ENCODE measurements at regions not wholly inside any gene's neighbourhood (a gene's known extent, or its start where the extent isn't known, plus 50 kb on each side); places are given as distances from the start of the nearest gene placed in this dataset.

DNA sequence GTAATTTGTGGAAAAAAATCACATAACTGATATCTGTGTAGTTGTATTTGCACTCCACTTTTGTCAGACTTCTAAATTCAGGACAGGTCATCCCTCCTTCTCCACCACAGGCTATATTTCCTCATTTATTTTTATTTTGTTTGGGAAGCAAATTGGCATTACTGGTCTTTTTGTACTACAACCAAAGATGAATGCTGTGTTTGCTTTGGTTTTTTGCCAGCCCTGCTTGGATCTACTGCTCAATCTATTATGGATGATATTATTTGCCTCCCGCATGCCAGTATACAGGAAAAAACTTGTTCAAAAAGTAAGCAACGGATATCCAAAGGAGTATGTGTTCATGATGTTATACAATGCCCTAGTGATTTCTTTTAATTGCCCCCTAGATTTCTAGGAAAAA is 948.8 kb downstream of the TRHDE start:
- TF ChIP-seq, protein P1, sequence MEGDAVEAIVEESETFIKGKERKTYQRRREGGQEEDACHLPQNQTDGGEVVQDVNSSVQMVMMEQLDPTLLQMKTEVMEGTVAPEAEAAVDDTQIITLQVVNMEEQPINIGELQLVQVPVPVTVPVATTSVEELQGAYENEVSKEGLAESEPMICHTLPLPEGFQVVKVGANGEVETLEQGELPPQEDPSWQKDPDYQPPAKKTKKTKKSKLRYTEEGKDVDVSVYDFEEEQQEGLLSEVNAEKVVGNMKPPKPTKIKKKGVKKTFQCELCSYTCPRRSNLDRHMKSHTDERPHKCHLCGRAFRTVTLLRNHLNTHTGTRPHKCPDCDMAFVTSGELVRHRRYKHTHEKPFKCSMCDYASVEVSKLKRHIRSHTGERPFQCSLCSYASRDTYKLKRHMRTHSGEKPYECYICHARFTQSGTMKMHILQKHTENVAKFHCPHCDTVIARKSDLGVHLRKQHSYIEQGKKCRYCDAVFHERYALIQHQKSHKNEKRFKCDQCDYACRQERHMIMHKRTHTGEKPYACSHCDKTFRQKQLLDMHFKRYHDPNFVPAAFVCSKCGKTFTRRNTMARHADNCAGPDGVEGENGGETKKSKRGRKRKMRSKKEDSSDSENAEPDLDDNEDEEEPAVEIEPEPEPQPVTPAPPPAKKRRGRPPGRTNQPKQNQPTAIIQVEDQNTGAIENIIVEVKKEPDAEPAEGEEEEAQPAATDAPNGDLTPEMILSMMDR (IDR thresholded peaks at IDR 0.05; ENCODE audit: low read length): no peak
- TF ChIP-seq EZH2 (optimal IDR thresholded peaks at IDR 0.05; ENCODE audit: low read depth, low read length) (no peak), EZH2phosphoT487 (IDR thresholded peaks at IDR 0.05; ENCODE audit: low read length) (no peak)

Data from MM.1S (cell line).